H1 (cell line): ENCODE measurements at regions not wholly inside any gene's neighbourhood (a gene's known extent, or its start where the extent isn't known, plus 50 kb on each side); places are given as distances from the start of the nearest gene placed in this dataset.

Source experiments
- CTCF ChIA-PET: fragments of 300-600 bp; sonication (Branson Sonifier 250); formaldehyde crosslinking; loops from one replicate; lab custom pipeline; 2021; ENCODE audit not compliant: partially characterized antibody; lab: Charles Lee
- POLR2A ChIA-PET: fragments of 300-600 bp; sonication (Branson Sonifier 250); formaldehyde crosslinking; loops from one replicate; lab custom pipeline; 2021; ENCODE audit warnings: inconsistent platforms; ENCODE audit not compliant: partially characterized antibody; lab: Charles Lee
- DNase-seq, 2 experiments: peaks; one replicate each; pipeline versions ENCODE4 v3.0.0 to v3.0.0-alpha.2; 2010 to 2022; ENCODE audit warnings: low spot score in 2 of 2, low read depth in 1 of 2, mixed read lengths in 1 of 2
- FAIRE-seq: peaks from 2 replicates; lab custom pipeline; 2011; peaks lifted over from hg19 to GRCh38; lab: Jason Lieb, UNC
- H2AFZ ChIP-seq: 2 replicates; pipeline ENCODE4 v1.8.1; 2012; ENCODE audit warnings: low read length, inconsistent platforms
- H2AK5ac ChIP-seq: 2 replicates; pipeline ENCODE4 v1.6.1; 2013; ENCODE audit warnings: low read depth, low read length
- H2BK120ac ChIP-seq: replicated peaks from 2 replicates; pipeline ENCODE3; 2013; ENCODE audit warnings: low read depth, low read length, inconsistent platforms
- H2BK12ac ChIP-seq: 2 replicates; pipeline ENCODE4 v1.6.1; 2013; ENCODE audit warnings: low read depth, low read length
- H2BK15ac ChIP-seq: 2 replicates; pipeline ENCODE4 v1.6.1; 2013; ENCODE audit warnings: low read length
- H2BK20ac ChIP-seq: 2 replicates; pipeline ENCODE4 v1.6.1; 2013; ENCODE audit warnings: low read length
- H2BK5ac ChIP-seq: 2 replicates; pipeline ENCODE4 v1.6.1; 2013; ENCODE audit warnings: low read depth, low read length
- H3K14ac ChIP-seq: 2 replicates; pipeline ENCODE4 v1.6.1; 2013; ENCODE audit warnings: inconsistent platforms; ENCODE audit not compliant: insufficient read length
- H3K18ac ChIP-seq: 2 replicates; pipeline ENCODE4 v1.6.1; 2013; ENCODE audit warnings: low read length; ENCODE audit errors: extremely low read depth
- H3K23ac ChIP-seq: 2 replicates; pipeline ENCODE4 v1.6.1; 2013; ENCODE audit warnings: inconsistent platforms; ENCODE audit not compliant: insufficient read length
- H3K23me2 ChIP-seq: 2 replicates; pipeline ENCODE4 v1.6.1; 2013; ENCODE audit warnings: low read depth, low read length
- H3K27ac ChIP-seq: 2 replicates; pipeline ENCODE4 v1.6.1; 2011; ENCODE audit warnings: low read depth, low read length, inconsistent platforms
- H3K27me3 ChIP-seq, 4 experiments: replicated peaks in 1 of 4; 1 replicate in 1 of 4; 2 replicates in 3 of 4; pipeline versions ENCODE4 v1.6.1 to v1.8.1; 2011 to 2013; ENCODE audit warnings: low read length in 3 of 4, mild to moderate bottlenecking in 3 of 4, inconsistent platforms in 2 of 4, mixed read lengths in 2 of 4, moderate library complexity in 1 of 4; ENCODE audit not compliant: control insufficient read depth in 3 of 4, insufficient read depth in 3 of 4; ENCODE audit errors: extremely low read depth in 1 of 4
- H3K36me3 ChIP-seq, 4 experiments: 2 replicates each; pipeline versions ENCODE4 v1.6.1 to v1.8.1; 2011 to 2013; ENCODE audit warnings: mild to moderate bottlenecking in 4 of 4, low read length in 3 of 4, moderate library complexity in 2 of 4, control low read depth in 1 of 4, inconsistent platforms in 1 of 4; ENCODE audit not compliant: insufficient read depth in 4 of 4, control insufficient read depth in 2 of 4
- H3K4ac ChIP-seq: replicated peaks from 2 replicates; pipeline ENCODE3; 2013; ENCODE audit warnings: low read length, low read depth, mixed read lengths, inconsistent platforms; ENCODE audit not compliant: insufficient read length
- H3K4me1 ChIP-seq, 4 experiments: replicated peaks in 1 of 4; 1 replicate in 1 of 4; 2 replicates in 3 of 4; pipeline versions ENCODE4 v1.6.1 to v1.8.1; 2011 to 2013; ENCODE audit warnings: low read length in 3 of 4, inconsistent platforms in 2 of 4, mixed read lengths in 1 of 4; ENCODE audit not compliant: insufficient read depth in 4 of 4, control insufficient read depth in 3 of 4
- H3K4me2 ChIP-seq, 2 experiments: 2 replicates each; pipeline versions ENCODE4 v1.6.1 to v1.8.1; 2011 to 2013; ENCODE audit warnings: low read depth in 2 of 2, low read length in 2 of 2, control low read depth in 1 of 2, inconsistent platforms in 1 of 2, mild to moderate bottlenecking in 1 of 2; ENCODE audit not compliant: insufficient read depth in 1 of 2
- H3K4me3 ChIP-seq, 4 experiments: fragments of 200-600, 300-600 bp in 1 of 4; sonication (generic), shearing (Covaris generic), sonication (Bioruptor Twin) in 1 of 4; 2 replicates each; pipeline versions ENCODE4 v1.5.1 to v1.8.1; 2011 to 2016; ENCODE audit warnings: low read length in 4 of 4, low read depth in 3 of 4, control low read depth in 2 of 4, inconsistent platforms in 2 of 4, mild to moderate bottlenecking in 2 of 4, mixed read lengths in 1 of 4, moderate library complexity in 1 of 4; ENCODE audit not compliant: insufficient read depth in 2 of 4; ENCODE audit errors: extremely low read depth in 1 of 4
- H3K56ac ChIP-seq: replicated peaks from 2 replicates; pipeline ENCODE3; 2013; ENCODE audit warnings: low read depth, mild to moderate bottlenecking, mixed read lengths, low read length, inconsistent platforms; ENCODE audit not compliant: insufficient read length
- H3K79me1 ChIP-seq: 2 replicates; pipeline ENCODE4 v1.6.1; 2013; ENCODE audit warnings: low read depth, low read length, control low read depth
- H3K79me2 ChIP-seq, 2 experiments: 2 replicates each; pipeline versions ENCODE4 v1.6.1 to v1.8.1; 2012 to 2013; ENCODE audit warnings: low read length in 2 of 2, mild to moderate bottlenecking in 2 of 2, inconsistent platforms in 1 of 2; ENCODE audit not compliant: insufficient read depth in 2 of 2, control insufficient read depth in 1 of 2
- H3K9ac ChIP-seq, 4 experiments: replicated peaks in 1 of 4; 1 replicate in 1 of 4; 2 replicates in 3 of 4; pipeline versions ENCODE4 v1.6.1 to v1.8.1; 2011 to 2013; ENCODE audit warnings: low read depth in 3 of 4, low read length in 3 of 4, control low read depth in 2 of 4, mild to moderate bottlenecking in 2 of 4, moderate library complexity in 2 of 4, inconsistent platforms in 1 of 4; ENCODE audit errors: extremely low read depth in 1 of 4
- H3K9me3 ChIP-seq, 2 experiments: 2 replicates each; pipeline versions ENCODE4 v1.6.1 to v1.8.1; 2012 to 2013; ENCODE audit warnings: mild to moderate bottlenecking in 2 of 2, moderate library complexity in 2 of 2, control low read depth in 1 of 2, inconsistent platforms in 1 of 2, low read depth in 1 of 2, low read length in 1 of 2, mixed read lengths in 1 of 2; ENCODE audit not compliant: insufficient read depth in 2 of 2
- H4K20me1 ChIP-seq, 2 experiments: replicated peaks in 1 of 2; 2 replicates each; pipeline versions ENCODE3 to v1.8.1; 2011 to 2013; ENCODE audit warnings: inconsistent platforms in 2 of 2, low read length in 2 of 2, mild to moderate bottlenecking in 1 of 2; ENCODE audit not compliant: insufficient read depth in 2 of 2, control insufficient read depth in 1 of 2
- H4K5ac ChIP-seq: 2 replicates; pipeline ENCODE4 v1.6.1; 2013; ENCODE audit warnings: low read length, low read depth, mixed read lengths, inconsistent platforms; ENCODE audit not compliant: insufficient read length
- H4K8ac ChIP-seq: 2 replicates; pipeline ENCODE4 v1.8.0; 2013; ENCODE audit warnings: mild to moderate bottlenecking, moderate library complexity, low read length, inconsistent platforms; ENCODE audit not compliant: insufficient read depth; ENCODE audit errors: extremely low read depth
- H4K91ac ChIP-seq: replicated peaks from 2 replicates; pipeline ENCODE3; 2013; ENCODE audit warnings: low read length, mixed read lengths, inconsistent platforms; ENCODE audit not compliant: insufficient read length
- EGR1 ChIP-seq: IDR thresholded peaks from 2 replicates; pipeline ENCODE4 v1.6.1; 2011; ENCODE audit warnings: low read depth, low read length, borderline replicate concordance
- PHF8 ChIP-seq: fragments of 200-600 bp; sonication (generic); conservative IDR thresholded peaks from 2 replicates; pipeline ENCODE4 v1.7.1; 2012; ENCODE audit warnings: low read depth, mild to moderate bottlenecking, inconsistent platforms, low read length, moderate library complexity
- WGBS, 2 experiments: shearing (Covaris generic) in 1 of 2; methylation state at CpG; one replicate each; pipeline versions ENCODE4 v1.1.6 to v1.1.7; 2013 to 2015; ENCODE audit warnings: low lambda C conversion rate in 2 of 2, mixed read lengths in 2 of 2, inconsistent platforms in 1 of 2, low coverage in 1 of 2, missing lambda C conversion rate in 1 of 2; ENCODE audit not compliant: insufficient replicate concordance in 2 of 2, insufficient coverage in 1 of 2, insufficient read length in 1 of 2; ENCODE audit errors: extremely low coverage in 1 of 2, missing lambda C conversion rate in 1 of 2; 5-methylcytosine and 5-hydroxymethylcytosine counted together

- Histone ChIP-seq H3K9ac (no peak overlapping the region), H3K4me3 (no peak overlapping the region), H3K27ac (no peak overlapping the region), H2AFZ (no peak overlapping the region), H2BK20ac (no peak overlapping the region), H3K14ac (no peak overlapping the region), H3K9me3 (no peaks in the 10 kb centered on the region), H2BK5ac (no peak overlapping the region), H2AK5ac (no peak overlapping the region), H3K56ac (no peak overlapping the region), H3K4me1 (no peaks in the 10 kb centered on the region), H3K4me2 (no peak overlapping the region), H3K79me1 (no peaks in the 10 kb centered on the region), H3K23ac (no peak overlapping the region), H2BK120ac (no peak overlapping the region), H2BK12ac (no peak overlapping the region), H4K20me1 (no peaks in the 10 kb centered on the region), H3K18ac (no peak overlapping the region), H3K23me2 (no peaks in the 10 kb centered on the region), H3K36me3 (no peaks in the 10 kb centered on the region), H4K8ac (no peak overlapping the region), H3K27me3 (no peaks in the 10 kb centered on the region), H4K91ac (no peak overlapping the region), H2BK15ac (no peak overlapping the region), H4K5ac (no peak overlapping the region), H3K4ac (no peak overlapping the region), H3K79me2 (no peaks in the 10 kb centered on the region)
- CTCF ChIA-PET: interaction anchor here (0.6 to 1.3 kb wide), 2 partner anchors 11 to 92 kb away, joined by 3 to 5 read pairs; no protein-coding TSS in a partner anchor
- FAIRE-seq (no peak), DNase-seq (no peak)
- POLR2A ChIA-PET: no interaction called here
- 91% methylated on average over 5 of the region's 5 CpGs; no CpG with 5 or more reads in 1 of the 2 experiments for whole genome bisulfite sequencing, 2 experiments
- TF ChIP-seq PHF8 (no peak), EGR1 (no peak)
These were observed 167.1 kb upstream of the PACRGL start for GRCh38 chr4:20532871-20533870.
